LoVo (cell line): ENCODE measurements at regions not wholly inside any gene's neighbourhood (a gene's known extent, or its start where the extent isn't known, plus 50 kb on each side); places are given as distances from the start of the nearest gene placed in this dataset.

Experiments
- DNase-seq: peaks from one replicate; pipeline ENCODE4 v3.0.0-alpha.2; 2016; ENCODE audit warnings: low spot score

DNA sequence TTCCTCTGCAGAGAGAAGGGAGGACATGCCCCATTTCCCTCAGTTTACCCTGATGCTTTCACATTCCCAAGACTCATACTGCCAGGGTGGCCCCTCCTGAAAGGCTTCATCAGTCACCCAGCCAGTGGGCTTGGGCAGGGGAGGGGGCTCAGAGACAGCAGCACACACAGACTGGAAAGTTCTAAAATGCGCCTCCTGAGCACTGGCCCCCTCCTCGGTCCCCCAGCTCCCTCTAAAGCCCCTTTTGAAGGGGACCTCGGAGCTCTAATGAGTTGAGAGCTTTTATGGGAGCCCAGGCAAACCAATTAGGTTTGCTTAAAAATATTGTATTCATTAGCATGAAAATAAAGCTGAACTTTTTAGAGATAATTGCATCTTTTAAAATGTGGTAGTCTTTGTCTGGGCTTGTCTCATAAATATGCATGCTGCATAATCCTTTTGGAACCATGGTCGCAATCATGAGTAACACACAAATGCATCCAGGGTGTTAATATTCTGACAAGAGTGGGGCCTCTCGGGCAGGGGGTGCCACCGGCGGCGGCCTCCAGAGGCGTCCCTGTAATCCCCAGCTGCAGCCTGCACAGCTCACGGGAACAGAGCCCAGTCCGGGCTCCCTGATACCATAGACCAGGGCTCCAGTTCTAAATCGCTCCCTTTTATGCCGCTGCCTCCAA is 78.5 kb downstream of the RPLP1 start:
- no peak for DNase-seq

DNA sequence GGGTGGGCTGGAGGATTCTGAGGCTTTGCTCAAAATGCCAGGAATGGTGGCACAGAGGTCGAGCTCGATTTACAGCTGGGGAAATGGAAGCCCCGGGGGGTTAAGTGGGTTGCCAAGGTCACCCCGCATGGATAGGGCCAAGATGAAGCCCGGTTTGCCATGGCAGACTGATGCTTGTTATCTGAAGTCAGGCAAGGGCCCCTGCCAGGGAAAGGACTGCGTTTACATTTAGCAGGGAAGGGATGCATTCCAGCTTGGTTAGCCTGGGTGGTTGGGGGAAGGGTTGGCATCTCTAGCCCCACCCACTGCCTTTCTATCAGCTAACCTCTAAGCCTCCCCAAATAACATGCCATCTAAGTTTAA is 79.0 kb downstream of the RPLP1 start:
- no peak for DNase-seq

DNA sequence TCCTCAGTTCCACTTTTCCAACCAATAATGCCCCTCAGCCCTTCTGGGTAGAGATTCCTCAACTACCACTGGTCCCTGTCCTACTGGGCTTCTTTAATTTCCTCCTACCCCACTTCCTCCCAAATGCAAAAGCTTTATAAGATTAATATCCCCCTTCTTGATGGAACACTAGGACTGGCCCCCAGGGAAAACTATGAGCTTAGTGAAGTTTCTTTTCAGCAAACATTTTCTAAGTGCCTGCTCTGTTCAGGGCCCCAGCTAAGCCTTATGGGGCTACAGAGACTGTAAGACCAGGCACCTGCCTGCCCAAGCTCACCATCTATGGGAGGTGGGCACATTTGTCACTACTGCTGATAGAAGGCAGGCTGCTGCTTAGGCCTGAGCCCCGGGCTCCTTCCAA is 79.4 kb downstream of the RPLP1 start:
- no peak for DNase-seq

DNA sequence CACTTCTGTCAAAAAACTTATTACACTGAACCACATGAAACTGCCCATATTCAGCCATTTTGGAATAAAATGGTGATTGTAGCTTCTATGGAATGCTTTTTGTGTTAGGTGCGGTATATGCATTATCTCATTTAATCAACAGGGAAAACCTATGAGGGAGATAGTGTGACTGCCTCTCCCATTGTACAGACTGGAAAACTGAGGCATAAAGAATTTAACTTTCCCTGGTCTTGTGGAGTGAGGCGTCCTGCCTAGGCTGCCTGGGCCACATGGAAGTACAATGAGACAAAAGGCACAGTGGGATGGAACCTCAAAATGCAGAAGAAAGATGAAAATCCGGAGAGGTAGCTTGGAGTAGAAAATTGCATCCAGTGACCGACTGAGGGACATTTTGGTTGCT is 80.2 kb downstream of the RPLP1 start:
- no peak for DNase-seq

DNA sequence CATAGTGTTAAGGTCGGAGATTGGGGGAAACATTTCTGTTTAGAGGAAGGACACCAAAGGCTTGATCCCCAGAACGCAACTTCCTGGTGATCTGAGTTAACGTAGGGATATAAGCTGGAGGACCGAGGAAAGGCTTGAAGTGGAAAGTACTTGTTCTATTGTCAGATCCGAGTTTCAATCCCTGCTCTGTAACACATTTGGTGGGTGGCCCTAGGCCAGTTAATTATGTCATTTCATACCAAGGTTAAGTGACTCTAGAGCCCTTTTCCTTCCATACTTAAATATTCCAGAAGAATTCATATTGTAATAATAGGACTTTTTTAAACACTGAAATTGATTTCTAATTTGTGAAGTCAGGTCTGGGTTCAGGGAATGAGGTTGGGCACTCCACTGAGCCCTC is 80.9 kb downstream of the RPLP1 start:
- no peak for DNase-seq

GRCh38 chr15:69535101-69535638 is 82.6 kb downstream of the RPLP1 start:
- no peak for DNase-seq

GRCh38 chr15:69535998-69536397 is 83.4 kb downstream of the RPLP1 start:
- DNase-seq = no peak

- DNase-seq = no peak
These were observed 84.3 kb downstream of the RPLP1 start for GRCh38 chr15:69536726-69537512.

- no peak for DNase-seq
These were observed 85.3 kb downstream of the RPLP1 start for GRCh38 chr15:69537901-69538300.

DNA sequence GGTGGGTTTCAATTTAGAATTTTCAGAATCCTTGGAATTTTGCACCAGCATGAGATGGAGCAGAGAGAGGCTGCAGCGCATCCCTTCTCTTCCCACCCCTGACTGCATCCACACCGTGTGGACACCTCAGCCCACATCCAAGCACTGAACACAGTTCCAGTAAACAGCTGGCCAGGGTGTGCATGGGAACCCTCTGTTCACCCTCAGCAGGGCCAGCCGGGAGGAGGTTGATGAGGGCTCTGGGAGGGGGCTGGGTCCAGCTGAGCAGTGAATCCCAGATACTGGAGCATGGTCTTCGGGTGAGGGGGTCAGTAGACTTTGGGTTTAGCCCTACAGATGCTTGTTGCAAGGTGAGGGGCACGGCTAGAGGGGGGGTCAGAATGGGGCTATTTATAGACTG is 85.8 kb downstream of the RPLP1 start:
- no peak for DNase-seq

- no peak for DNase-seq
These were observed 86.7 kb downstream of the RPLP1 start for GRCh38 chr15:69539345-69539744.

DNA sequence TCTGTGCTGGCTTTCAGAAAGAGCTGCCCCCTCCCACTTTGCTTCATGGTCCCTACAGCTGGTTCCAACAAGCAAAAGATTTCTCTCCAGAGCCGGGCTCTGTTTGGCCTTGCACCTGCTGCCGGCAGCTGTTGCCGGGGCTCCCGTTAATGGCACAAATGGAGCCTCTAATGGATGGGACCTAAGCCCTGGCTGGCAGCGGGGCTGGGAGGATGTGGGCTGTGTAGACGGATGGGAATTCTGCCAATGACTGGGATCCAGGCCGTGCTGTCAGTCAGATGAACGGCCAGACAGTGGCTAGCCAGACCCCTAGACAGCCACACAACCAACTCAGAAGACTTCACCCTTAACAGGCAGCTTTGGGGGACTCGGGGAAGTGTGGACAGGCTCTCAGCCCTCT is 88.0 kb downstream of the RPLP1 start:
- DNase-seq = no peak

DNA sequence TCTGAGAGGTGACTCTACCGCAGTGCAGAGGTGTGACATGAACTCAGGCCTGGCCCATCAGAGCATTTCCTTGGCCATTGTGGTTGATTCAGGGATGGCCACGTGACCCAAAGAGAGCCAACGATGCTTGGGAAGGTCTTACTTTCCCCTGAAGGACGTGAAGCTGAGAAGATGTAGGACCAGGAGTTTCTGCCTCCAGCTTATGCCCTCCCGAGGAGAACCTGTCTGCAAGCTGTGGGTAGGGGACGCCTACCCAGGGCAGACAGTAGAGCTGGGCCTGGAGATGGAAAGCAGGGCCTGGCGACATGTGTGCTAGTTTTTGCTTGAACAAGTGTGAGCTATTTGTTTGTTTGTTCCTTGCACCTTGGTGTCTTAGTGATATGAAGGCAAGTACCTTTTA is 89.4 kb downstream of the RPLP1 start:
- DNase-seq = no peak

GRCh38 chr15:69543681-69544364 is 91.2 kb downstream of the RPLP1 start:
- no peak for DNase-seq

DNA sequence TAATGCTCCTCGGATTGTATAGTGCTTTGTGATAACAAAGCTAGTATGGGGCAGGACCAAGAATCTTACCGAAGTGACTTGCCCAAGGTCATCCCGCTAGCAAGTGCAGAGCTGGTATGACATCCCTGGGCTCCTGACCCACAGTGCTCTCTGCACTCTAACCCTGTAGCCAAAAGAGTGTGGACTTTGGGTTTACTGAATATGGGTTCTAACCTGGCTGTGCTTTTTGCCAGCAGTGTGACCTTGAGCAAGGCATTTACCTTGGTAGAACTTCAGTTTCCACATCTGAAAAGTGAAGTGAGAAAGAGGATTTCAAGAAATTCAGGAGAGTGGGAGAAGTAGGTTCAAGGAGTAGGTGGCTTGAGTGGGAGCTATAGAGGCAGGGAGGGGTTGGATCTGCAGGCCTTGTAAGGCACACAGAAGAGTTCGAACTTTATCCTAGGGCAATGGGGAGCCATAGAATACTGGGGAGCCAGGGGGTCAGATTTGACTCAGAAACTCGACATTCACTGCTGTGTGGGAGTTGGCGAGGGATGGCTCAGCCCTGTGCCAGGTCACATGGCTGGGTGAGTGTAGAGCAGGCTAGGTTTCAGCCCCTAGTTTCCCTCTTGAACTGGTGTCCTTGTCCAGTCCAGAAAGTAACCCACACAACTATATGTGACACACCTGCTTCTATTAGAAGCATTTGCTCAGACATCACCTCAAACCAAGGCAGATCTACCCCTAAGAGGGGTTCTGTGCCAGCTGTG is 91.9 kb downstream of the RPLP1 start:
- DNase-seq = no peak

DNA sequence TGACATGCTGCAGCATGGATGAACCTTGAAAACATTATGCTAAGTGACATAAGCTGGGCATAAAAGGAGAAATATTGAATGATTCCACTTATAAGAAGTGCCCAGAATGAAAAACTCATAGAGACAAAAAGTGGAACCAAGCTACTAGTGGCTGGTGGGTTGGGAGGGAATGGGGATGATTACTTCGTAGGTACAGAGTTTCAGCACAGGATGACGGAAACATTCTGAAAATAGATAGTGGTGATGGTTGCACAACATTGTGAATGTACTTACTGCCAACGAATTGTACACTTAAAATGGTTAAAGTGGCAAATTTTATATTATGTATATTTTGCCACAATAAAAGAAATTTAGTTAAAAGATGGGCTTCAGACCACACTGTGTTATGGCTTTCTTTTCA is 93.6 kb downstream of the RPLP1 start:
- no peak for DNase-seq

DNA sequence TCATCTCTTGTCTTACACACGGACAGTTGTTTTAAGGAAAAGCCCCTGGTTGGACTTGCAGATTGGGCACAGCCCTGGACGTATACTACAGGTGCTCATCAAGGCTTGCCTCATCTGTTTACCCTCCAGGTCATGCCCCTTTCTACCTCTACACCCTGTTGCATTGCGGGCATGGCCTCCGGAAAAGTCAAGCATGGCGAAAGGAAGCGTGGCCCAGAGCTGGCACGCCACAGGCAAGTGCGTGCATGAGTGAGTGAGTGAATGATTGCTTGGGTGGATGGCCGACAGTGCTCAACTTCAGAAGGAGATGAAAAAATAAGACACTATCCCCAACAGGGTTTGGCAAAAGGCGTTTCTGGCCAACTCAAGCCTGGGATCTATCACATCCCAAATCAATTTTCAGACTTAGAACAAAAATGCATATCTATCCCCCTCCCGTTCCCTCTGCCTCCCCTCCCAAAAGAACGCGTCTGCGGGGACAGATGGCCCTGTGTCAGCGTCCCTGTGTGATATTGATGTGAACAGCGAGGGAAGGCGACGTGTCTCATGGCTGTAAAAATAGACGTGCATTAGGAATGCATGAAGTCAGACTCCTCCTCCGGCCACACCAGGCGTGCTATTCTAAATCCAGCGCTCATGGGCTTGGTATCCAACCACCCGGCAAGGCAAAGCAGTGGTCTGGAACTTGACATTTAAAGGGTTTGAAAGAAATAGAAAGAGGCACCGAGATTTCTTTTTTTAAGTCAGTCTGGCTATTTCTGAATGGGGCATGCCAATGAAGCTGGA is 96.0 kb downstream of the RPLP1 start:
- DNase-seq = no peak

DNA sequence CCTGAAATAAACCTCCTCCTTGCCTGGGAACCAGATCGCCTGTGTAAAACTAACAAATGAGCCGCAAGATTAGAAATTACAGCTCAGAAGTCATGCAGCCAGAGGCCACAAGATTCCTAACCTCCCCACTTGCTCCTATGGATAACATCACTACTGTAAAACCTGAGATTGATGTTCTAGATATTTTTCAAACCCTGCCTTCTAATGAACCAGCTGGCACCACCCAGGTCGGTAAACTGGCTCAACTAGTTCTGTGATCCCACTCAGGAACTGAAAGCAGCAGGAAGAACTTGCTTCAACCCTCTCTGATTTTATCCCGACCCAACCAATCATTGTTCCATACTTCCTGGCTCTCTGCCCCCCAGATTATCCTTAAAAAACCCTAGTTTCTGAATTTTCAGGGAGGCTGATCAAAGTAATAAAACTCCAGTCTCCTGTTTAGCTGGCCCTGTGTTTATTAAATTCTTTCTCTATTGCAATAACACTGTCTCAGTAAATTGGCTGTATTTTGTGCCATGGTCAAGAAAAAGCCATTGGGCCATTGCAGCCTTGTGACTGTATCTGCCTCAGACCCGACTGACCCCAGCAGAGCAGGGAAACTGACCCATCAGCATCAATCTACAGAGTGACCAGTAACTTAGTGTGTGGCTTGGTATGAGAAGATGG is 98.9 kb downstream of the RPLP1 start:
- no peak for DNase-seq

GRCh38 chr15:69552057-69552815 is 99.6 kb downstream of the RPLP1 start:
- DNase-seq = no peak

- no peak for DNase-seq
These were observed 101.1 kb downstream of the RPLP1 start for GRCh38 chr15:69553686-69554085.
